ENCODE measurements at regions not wholly inside any gene's neighbourhood (a gene's known extent, or its start where the extent isn't known, plus 50 kb on each side); places are given as distances from the start of the nearest gene placed in this dataset.

DNA sequence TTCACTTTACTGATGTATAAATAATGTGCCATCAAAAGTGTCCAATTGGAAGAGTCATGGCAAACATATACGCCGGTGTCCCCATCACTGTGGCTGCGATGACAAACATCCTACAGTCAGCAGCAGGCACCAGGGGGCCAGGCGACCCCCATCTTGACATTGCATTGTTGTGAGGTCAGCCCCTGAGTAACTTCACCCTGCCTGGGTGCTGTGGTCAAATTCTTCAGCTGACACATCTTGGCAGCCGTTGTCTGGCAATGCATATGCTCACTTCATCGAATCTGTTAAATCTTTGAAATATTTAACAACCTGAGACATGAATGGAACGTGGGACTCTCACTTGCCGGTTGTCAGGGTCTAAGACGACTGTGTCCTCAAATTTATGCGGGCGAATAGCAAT lies 430.9 kb downstream of the BRD1 start:
- TF ChIP-seq EZH2phosphoT487 (IDR thresholded peaks at IDR 0.05; ENCODE audit: borderline replicate concordance), result no peak
- TF ChIP-seq, protein P1, sequence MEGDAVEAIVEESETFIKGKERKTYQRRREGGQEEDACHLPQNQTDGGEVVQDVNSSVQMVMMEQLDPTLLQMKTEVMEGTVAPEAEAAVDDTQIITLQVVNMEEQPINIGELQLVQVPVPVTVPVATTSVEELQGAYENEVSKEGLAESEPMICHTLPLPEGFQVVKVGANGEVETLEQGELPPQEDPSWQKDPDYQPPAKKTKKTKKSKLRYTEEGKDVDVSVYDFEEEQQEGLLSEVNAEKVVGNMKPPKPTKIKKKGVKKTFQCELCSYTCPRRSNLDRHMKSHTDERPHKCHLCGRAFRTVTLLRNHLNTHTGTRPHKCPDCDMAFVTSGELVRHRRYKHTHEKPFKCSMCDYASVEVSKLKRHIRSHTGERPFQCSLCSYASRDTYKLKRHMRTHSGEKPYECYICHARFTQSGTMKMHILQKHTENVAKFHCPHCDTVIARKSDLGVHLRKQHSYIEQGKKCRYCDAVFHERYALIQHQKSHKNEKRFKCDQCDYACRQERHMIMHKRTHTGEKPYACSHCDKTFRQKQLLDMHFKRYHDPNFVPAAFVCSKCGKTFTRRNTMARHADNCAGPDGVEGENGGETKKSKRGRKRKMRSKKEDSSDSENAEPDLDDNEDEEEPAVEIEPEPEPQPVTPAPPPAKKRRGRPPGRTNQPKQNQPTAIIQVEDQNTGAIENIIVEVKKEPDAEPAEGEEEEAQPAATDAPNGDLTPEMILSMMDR (conservative IDR thresholded peaks at IDR 0.05; ENCODE audit: low read length), result no peak
